MM.1S (cell line): ENCODE measurements at regions not wholly inside any gene's neighbourhood (a gene's known extent, or its start where the extent isn't known, plus 50 kb on each side); places are given as distances from the start of the nearest gene placed in this dataset.

Source experiments
- DNase-seq: peaks from one replicate; pipeline ENCODE4 v3.0.0-alpha.2; 2015
- H2AFZ ChIP-seq: fragments of 300-600 bp; sonication (generic); 2 replicates; pipeline ENCODE4 v1.6.0; 2016; ENCODE audit warnings: antibody characterized with exemption, low read length
- H3F3A ChIP-seq: fragments of 300-600 bp; sonication (generic); 2 replicates; pipeline ENCODE4 v1.6.1; 2016; ENCODE audit warnings: mild to moderate bottlenecking, antibody characterized with exemption, low read length, moderate library complexity, mixed read lengths; ENCODE audit not compliant: insufficient read depth
- H3K27ac ChIP-seq: fragments of 300-600 bp; sonication (generic); 2 replicates; pipeline ENCODE4 v1.5.1; 2016; ENCODE audit warnings: mild to moderate bottlenecking, low read length
- H3K27me3 ChIP-seq: fragments of 300-600 bp; sonication (generic); replicated peaks from 2 replicates; pipeline ENCODE4 v1.6.0; 2016; ENCODE audit warnings: low read length; ENCODE audit not compliant: insufficient read depth
- H3K36me3 ChIP-seq: fragments of 300-600 bp; sonication (generic); replicated peaks from 2 replicates; pipeline ENCODE4 v1.6.1; 2016; ENCODE audit warnings: mild to moderate bottlenecking, low read length, mixed read lengths; ENCODE audit not compliant: insufficient read depth
- H3K4me1 ChIP-seq: fragments of 300-600 bp; sonication (generic); 2 replicates; pipeline ENCODE4 v1.6.1; 2016; ENCODE audit warnings: low read length, mixed read lengths
- H3K4me2 ChIP-seq: fragments of 300-600 bp; sonication (generic); 2 replicates; pipeline ENCODE4 v1.6.0; 2016; ENCODE audit warnings: low read depth, low read length
- H3K4me3 ChIP-seq: fragments of 300-600 bp; sonication (generic); 2 replicates; pipeline ENCODE4 v1.5.1; 2016; ENCODE audit warnings: low read length, mixed read lengths
- H3K79me2 ChIP-seq: fragments of 300-600 bp; sonication (generic); 2 replicates; pipeline ENCODE4 v1.6.1; 2016; ENCODE audit warnings: mixed run types, low read length, mixed read lengths
- H3K9ac ChIP-seq: fragments of 300-600 bp; sonication (generic); 2 replicates; pipeline ENCODE4 v1.6.1; 2016; ENCODE audit warnings: low read length, mixed read lengths
- H3K9me2 ChIP-seq: fragments of 300-600 bp; sonication (generic); replicated peaks from 2 replicates; pipeline ENCODE4 v1.6.1; 2016; ENCODE audit warnings: mild to moderate bottlenecking, low read length, mixed read lengths; ENCODE audit not compliant: insufficient read depth
- H3K9me3 ChIP-seq: fragments of 300-600 bp; sonication (generic); replicated peaks from 2 replicates; pipeline ENCODE4 v1.6.1; 2016; ENCODE audit warnings: mild to moderate bottlenecking, low read length, mixed read lengths; ENCODE audit not compliant: insufficient read depth
- H4K20me1 ChIP-seq: fragments of 300-600 bp; sonication (generic); 2 replicates; pipeline ENCODE4 v1.6.1; 2016; ENCODE audit warnings: mild to moderate bottlenecking, low read length, moderate library complexity, mixed read lengths; ENCODE audit not compliant: insufficient read depth
- EZH2 ChIP-seq: fragments of 300-600 bp; sonication (generic); optimal IDR thresholded peaks from 2 replicates; pipeline ENCODE3; 2017; ENCODE audit warnings: low read depth, mild to moderate bottlenecking, antibody characterized with exemption, low read length, mixed read lengths
- EZH2phosphoT487 ChIP-seq: fragments of 300-600 bp; sonication (generic); IDR thresholded peaks from 2 replicates; pipeline ENCODE4 v1.6.1; 2018; ENCODE audit warnings: antibody characterized with exemption, low read length
- TF ChIP-seq, protein P1 (sequence below): fragments of 300-600 bp; sonication (generic); IDR thresholded peaks from 2 replicates; pipeline ENCODE4 v1.5.1; 2016; ENCODE audit warnings: antibody characterized with exemption, low read length, mixed read lengths

DNA sequence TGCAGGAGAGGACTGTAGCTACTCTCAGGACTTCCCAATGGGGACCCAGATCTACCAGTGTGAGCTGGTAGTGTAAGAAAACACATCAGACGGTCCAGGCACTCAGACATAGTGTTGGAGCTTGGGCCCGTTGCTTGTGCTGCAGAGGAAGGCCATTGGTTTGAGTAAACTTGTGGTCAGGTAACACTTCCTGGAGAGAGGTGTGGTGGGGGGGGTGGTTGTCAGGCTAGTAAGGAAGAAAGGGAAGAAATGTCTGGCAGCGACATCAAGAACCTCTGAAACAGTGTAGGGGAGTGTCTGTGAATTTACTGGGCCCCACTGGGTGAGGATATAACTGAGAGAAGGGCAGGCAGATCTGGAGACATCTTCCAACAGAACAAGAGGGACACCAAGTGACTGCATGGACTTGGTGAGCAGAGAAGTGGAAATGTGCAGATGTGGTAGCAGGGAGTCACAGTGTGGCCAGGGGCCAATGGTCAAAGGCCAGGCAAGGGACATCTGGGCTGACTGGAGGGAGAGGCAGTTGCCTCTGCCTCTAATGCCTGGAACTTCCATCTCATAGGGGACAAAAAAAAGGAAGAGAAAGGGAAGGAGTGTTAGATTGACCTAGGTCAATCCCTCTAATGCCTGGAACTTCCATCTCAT lies 63.7 kb upstream of the MRPS22 start:
- no peaks in the 10 kb centered on the region for H4K20me1 ChIP-seq
- H3K4me2 ChIP-seq = no peak overlapping the region
- no peak overlapping the region for H3K4me3 ChIP-seq
- H3F3A ChIP-seq = no peaks in the 10 kb centered on the region
- no peak overlapping the region for H3K9ac ChIP-seq
- DNase-seq = no peak
- no peak overlapping the region for H2AFZ ChIP-seq
- no peaks in the 10 kb centered on the region for H3K36me3 ChIP-seq
- no peak for TF ChIP-seq EZH2
- TF ChIP-seq EZH2phosphoT487 = no peak
- TF ChIP-seq, protein P1, sequence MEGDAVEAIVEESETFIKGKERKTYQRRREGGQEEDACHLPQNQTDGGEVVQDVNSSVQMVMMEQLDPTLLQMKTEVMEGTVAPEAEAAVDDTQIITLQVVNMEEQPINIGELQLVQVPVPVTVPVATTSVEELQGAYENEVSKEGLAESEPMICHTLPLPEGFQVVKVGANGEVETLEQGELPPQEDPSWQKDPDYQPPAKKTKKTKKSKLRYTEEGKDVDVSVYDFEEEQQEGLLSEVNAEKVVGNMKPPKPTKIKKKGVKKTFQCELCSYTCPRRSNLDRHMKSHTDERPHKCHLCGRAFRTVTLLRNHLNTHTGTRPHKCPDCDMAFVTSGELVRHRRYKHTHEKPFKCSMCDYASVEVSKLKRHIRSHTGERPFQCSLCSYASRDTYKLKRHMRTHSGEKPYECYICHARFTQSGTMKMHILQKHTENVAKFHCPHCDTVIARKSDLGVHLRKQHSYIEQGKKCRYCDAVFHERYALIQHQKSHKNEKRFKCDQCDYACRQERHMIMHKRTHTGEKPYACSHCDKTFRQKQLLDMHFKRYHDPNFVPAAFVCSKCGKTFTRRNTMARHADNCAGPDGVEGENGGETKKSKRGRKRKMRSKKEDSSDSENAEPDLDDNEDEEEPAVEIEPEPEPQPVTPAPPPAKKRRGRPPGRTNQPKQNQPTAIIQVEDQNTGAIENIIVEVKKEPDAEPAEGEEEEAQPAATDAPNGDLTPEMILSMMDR = no peak
- no peak overlapping the region for H3K27ac ChIP-seq
- H3K4me1 ChIP-seq = no peaks in the 10 kb centered on the region
- H3K9me3 ChIP-seq = no peaks in the 10 kb centered on the region
- no peaks in the 10 kb centered on the region for H3K27me3 ChIP-seq
- H3K79me2 ChIP-seq = no peaks in the 10 kb centered on the region
- no peaks in the 10 kb centered on the region for H3K9me2 ChIP-seq

DNA sequence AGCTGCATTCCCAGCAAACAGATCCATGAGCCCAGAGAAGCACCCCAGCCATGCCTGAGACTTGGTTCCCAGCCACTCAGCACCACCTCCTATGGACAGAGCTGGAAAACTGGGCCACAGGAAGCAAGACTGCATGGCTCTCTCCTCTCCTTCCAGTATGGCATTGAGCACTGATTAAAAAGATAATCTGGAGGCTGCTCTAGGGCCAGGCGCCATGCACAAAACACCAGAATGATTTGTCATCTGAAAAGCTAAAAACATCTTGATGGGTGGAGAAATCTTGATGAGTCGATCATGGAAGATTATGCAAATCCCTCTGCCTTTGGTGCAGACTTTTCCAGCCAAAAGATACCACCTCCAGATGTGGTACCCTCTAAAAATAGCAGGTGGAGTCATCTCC lies 62.7 kb upstream of the MRPS22 start:
- no peaks in the 10 kb centered on the region for H3K9me2 ChIP-seq
- DNase-seq = no peak
- no peak overlapping the region for H3K4me3 ChIP-seq
- no peaks in the 10 kb centered on the region for H3K27me3 ChIP-seq
- no peak overlapping the region for H3K9ac ChIP-seq
- no peaks in the 10 kb centered on the region for H3K4me1 ChIP-seq
- H3K36me3 ChIP-seq = no peaks in the 10 kb centered on the region
- H3K4me2 ChIP-seq = no peak overlapping the region
- no peaks in the 10 kb centered on the region for H3F3A ChIP-seq
- no peaks in the 10 kb centered on the region for H4K20me1 ChIP-seq
- no peak for TF ChIP-seq EZH2phosphoT487
- TF ChIP-seq, protein P1 = no peak
- TF ChIP-seq EZH2 = no peak
- H3K27ac ChIP-seq = no peak overlapping the region
- H3K79me2 ChIP-seq = no peaks in the 10 kb centered on the region
- H3K9me3 ChIP-seq = no peaks in the 10 kb centered on the region
- H2AFZ ChIP-seq = no peak overlapping the region

DNA sequence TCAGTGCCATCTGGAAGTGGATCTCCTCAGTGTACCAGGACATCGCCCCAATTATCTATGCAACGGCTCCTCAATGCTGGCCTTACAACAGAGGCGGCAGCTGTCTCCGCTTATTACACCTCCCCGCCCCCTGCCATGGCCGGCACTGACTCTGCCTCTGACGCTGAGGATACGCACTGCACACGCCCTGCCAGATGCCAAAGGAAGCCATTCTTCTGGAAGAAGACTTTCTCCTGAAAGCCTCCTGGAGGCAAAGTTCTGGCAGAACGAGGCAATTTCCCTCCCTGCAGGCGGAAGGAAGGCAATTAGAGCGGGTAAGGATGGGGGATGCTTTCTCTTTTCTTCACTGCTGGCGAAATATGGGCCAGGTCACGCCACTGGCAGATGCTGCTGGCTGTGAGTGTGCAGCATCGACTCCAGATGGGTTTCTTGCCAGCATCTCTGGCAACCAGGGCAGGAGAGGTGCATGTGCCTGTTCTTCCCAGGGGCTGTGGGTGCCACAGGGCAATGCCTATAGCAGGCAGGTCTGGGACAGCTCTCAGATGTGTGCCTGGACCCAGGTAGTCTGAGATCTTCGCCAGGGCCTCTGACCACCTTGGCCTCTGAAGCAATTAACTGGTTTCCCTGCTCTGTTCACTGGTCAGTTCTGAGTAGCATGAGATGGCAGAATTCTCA lies 62.2 kb upstream of the MRPS22 start:
- Histone ChIP-seq H3F3A (no peaks in the 10 kb centered on the region), H3K9ac (no peak overlapping the region), H3K9me3 (no peaks in the 10 kb centered on the region), H3K4me1 (no peaks in the 10 kb centered on the region), H3K27me3 (no peaks in the 10 kb centered on the region), H3K27ac (no peak overlapping the region), H3K4me3 (no peak overlapping the region), H4K20me1 (no peaks in the 10 kb centered on the region), H3K9me2 (no peaks in the 10 kb centered on the region), H3K36me3 (no peaks in the 10 kb centered on the region), H2AFZ (no peak overlapping the region), H3K79me2 (no peaks in the 10 kb centered on the region), H3K4me2 (no peak overlapping the region)
- no peak for TF ChIP-seq EZH2
- no peak for DNase-seq

DNA sequence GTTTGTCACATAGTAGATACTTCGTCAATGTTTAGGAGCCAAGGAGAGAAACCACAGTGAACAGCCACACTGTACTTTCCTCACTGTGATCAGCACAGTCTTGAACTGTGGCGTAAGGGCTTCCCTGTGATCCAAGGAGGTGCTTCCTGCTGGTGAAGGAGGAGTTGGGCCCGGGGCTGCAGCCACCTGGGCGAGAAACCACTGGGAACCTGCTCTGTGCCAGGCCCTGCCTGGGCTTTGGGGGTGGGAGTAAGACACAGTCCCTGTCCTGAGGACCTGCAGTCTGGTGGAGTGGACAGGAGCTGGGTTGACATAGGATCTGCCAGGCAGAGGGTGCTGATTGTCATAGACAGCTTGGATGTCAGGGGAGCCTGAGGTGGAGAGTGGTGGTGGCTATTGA lies 60.5 kb upstream of the MRPS22 start:
- Histone ChIP-seq H3K27ac (no peak overlapping the region), H3F3A (no peaks in the 10 kb centered on the region)
- TF ChIP-seq EZH2phosphoT487 (no peak), EZH2 (no peak)
- TF ChIP-seq, protein P1 = no peak

More for the DNA sequence above, 60.5 kb upstream of the MRPS22 start:
- no peak for DNase-seq
- Histone ChIP-seq H3K9me3 (no peaks in the 10 kb centered on the region), H3K4me2 (no peak overlapping the region), H3K4me3 (no peak overlapping the region), H3K9ac (no peak overlapping the region), H3K27me3 (no peaks in the 10 kb centered on the region), H3K9me2 (no peaks in the 10 kb centered on the region), H3K4me1 (no peaks in the 10 kb centered on the region), H3K36me3 (no peaks in the 10 kb centered on the region), H2AFZ (no peak overlapping the region), H4K20me1 (no peaks in the 10 kb centered on the region), H3K79me2 (no peaks in the 10 kb centered on the region)
